Lower leg skin (tissue), 4 donors: ENCODE measurements at regions not wholly inside any gene's neighbourhood (a gene's known extent, or its start where the extent isn't known, plus 50 kb on each side); places are given as distances from the start of the nearest gene placed in this dataset.
A peak's percentile ranks its signal among the peaks of the same experiment; 100 is the strongest.

Experiments
- DNase-seq, 2 donors: peaks; one replicate each; pipeline ENCODE4 v3.0.0-alpha.2; 2019; ENCODE audit warnings: low spot score in 2 of 2
- H3K4me3 ChIP-seq: fragments of 200-600 bp; sonication (generic); 2 replicates; pipeline ENCODE4 v1.5.1; 2017; ENCODE audit warnings: mild to moderate bottlenecking, low read depth; ENCODE audit not compliant: poor library complexity, severe bottlenecking
- POLR2A ChIP-seq, 2 donors: fragments of 450-650 bp; IDR thresholded peaks; one replicate each; pipeline ENCODE4 v1.6.1; 2016 to 2017; ENCODE audit warnings: antibody characterized with exemption in 2 of 2, mild to moderate bottlenecking in 1 of 2, moderate library complexity in 1 of 2
- WGBS, 2 donors: methylation state at CpG; one replicate each; pipeline ENCODE4 v1.1.5; 2018; 5-methylcytosine and 5-hydroxymethylcytosine counted together
- intact Hi-C: fragments of 100-400 bp; cut with DNase I; formaldehyde crosslinking; loops from one replicate; pipeline ENCODE4 v1.15.0; 2023; ENCODE audit warnings: low total_unique reads
- TF ChIP-seq, protein P1 (sequence below), 3 donors: fragments of 450-650 bp; IDR thresholded peaks; one replicate each; pipeline ENCODE4 v1.5.1; 2016; ENCODE audit warnings: antibody characterized with exemption in 3 of 3, mild to moderate bottlenecking in 3 of 3, moderate library complexity in 2 of 3

DNA sequence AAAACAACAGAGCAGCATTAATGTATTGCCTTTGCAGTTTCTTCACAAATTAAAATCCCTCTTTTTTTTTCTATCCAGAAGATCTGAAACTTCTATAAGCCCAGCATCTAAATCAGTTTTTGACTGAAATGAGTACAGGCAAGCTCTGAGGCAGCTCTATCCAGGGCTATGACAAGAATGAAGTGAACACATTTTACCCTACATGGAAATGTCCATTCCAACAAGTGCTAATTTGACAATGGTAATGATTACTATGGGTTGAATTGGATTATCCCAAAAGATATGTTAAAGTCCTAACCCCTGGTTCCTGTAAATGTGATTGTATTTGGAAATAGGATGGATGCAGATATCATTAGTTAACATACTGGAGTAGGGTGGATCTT is 115.7 kb downstream of the RPL22L1 start:
- intact Hi-C loops = no loop called here
- TF ChIP-seq, protein P1, sequence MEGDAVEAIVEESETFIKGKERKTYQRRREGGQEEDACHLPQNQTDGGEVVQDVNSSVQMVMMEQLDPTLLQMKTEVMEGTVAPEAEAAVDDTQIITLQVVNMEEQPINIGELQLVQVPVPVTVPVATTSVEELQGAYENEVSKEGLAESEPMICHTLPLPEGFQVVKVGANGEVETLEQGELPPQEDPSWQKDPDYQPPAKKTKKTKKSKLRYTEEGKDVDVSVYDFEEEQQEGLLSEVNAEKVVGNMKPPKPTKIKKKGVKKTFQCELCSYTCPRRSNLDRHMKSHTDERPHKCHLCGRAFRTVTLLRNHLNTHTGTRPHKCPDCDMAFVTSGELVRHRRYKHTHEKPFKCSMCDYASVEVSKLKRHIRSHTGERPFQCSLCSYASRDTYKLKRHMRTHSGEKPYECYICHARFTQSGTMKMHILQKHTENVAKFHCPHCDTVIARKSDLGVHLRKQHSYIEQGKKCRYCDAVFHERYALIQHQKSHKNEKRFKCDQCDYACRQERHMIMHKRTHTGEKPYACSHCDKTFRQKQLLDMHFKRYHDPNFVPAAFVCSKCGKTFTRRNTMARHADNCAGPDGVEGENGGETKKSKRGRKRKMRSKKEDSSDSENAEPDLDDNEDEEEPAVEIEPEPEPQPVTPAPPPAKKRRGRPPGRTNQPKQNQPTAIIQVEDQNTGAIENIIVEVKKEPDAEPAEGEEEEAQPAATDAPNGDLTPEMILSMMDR (IDR thresholded peaks at IDR 0.05) = no peak
- no peak for TF ChIP-seq POLR2A (IDR thresholded peaks at IDR 0.05)
- H3K4me3 ChIP-seq = no peak overlapping the region
- no peak for DNase-seq

DNA sequence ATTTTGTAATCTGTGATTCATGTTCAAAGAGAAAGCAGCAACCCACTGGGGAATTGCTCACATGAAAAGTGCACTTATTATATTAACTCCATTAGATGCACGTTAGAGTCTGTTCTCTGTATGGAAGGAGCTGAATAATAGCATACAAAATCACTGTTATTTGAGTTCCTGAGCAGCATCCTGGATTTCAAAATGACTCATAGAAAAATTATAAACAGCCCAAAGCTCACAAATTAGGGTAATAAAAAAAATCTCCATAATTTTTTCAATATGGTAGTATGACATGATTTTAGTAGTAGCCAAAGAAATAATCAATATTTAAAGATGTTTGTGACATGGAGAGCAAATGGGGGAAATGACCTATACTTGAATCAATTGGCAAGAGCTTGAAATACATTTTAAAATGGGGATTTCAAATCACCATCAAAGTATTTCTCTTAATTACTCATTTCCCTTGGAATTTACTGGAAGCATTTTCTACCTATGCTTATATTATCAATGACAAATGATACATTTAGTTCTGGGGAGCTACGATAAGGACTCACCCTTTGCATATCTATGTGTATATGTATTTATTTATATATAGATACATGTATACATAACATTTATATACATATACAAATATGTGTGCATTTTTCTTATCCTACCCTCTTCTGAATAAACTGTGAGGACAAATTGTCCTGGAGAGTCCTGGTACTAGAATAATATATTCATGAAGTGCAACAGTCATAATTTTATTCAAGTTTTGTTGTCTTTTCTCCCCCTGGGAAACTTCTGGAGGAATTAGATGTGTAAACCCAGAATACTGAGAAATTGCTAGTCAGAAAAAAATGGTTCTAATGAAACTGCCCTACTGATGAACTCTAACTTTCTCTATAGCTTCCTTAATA is 116.3 kb downstream of the RPL22L1 start:
- TF ChIP-seq, protein P1 (IDR thresholded peaks at IDR 0.05) = no peak
- no peak for TF ChIP-seq POLR2A (IDR thresholded peaks at IDR 0.05)
- intact Hi-C loops = no loop called here
- 51 to 66% methylated on average over 2 of the region's 2 CpGs for WGBS, 2 donors
- H3K4me3 ChIP-seq = no peak overlapping the region
- no peak for DNase-seq

DNA sequence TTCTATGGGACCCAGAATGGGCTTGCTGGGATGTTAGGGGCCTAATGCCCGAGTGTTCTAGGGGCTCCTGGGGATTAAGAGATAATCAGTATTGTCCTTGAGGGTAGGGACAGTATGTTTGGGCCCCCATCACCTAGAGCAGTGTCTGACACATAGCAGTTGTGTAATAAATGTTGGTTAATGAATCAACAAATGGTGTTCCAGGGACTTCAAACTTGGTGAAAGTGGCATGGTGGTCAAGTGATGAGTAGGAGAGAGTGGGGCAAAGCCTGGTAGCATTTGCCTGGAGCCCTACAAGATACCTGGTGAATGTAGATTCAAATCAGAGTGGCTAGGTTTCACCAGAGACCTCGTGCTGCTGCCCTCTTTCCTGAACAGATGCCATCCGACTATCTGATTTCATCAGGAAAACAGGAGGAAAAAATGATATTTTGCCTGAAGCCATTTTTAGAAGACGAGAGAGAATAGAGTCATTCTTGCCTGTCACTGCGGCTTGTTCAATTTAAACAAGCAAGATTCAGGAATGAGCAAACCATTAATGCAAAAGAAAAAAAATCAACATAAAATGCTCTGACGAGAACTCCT is 117.3 kb downstream of the RPL22L1 start:
- DNase-seq = no peak
- TF ChIP-seq POLR2A (IDR thresholded peaks at IDR 0.05) = no peak
- TF ChIP-seq, protein P1 (IDR thresholded peaks at IDR 0.05) = no peak
- intact Hi-C loops = no loop called here
- 72 to 77% methylated on average over 6 of the region's 6 CpGs for WGBS, 2 donors
- H3K4me3 ChIP-seq = no peak overlapping the region

DNA sequence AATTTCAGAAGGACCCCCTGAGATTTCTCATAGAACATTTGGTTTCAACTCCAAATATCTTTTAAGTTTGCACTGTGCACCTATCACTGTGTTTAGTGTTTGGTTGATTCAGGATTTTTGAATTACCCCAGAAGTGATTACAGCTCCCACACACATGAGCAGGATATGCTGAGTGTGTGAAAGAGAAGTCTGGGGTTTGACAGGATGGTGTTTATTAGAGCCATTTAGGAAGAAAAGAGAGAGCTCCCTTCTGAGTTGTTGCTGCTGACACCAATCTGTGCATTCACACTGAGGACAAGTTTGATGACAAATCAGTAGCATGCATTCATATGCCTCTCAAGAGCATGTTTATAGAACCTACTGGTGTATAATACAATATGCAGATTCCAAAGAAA is 118.1 kb downstream of the RPL22L1 start:
- intact Hi-C loops = no loop called here
- no peak for TF ChIP-seq POLR2A (IDR thresholded peaks at IDR 0.05)
- TF ChIP-seq, protein P1 (IDR thresholded peaks at IDR 0.05) = no peak
- no peak overlapping the region for H3K4me3 ChIP-seq
- no peak for DNase-seq

DNA sequence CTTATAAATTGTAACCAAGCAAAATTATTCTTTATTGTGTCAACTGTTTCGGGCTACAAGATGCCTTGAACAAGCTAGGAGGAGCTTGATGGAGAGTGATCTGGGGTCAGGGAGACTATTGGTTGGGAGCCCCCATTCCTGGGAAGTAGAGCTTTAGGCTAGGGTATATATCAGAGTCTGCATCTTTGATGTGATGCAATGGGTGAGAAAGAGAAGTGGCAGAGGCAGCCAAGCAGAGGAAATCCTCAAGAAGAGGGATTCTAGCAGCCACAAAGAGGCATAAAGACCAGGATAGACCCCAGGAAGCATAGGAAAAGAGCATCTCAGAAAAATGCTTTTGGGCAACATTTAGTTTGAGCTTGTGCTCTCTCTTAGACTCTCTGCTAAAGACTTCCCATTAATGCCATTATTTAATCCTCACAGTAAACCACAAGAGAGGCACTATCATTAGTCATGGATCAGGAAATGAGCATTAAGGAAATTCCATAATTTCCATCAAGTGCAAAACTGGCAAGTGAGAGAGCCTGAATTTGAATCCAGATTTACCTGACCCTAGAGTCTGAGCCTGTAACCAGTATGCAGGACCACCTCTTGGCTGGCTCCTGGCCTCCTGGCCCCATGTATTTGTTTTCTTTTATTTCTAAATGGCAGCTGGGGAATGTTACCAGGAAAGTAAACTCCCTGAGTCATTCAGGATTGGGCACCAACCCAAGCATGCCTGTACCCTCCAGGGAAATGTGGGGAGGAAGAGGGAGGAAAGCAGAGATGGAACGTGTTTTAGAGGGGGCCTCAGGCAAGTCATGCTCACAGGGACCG is 118.7 kb downstream of the RPL22L1 start:
- WGBS, 2 donors = 28 to 38% methylated on average over 3 of the region's 3 CpGs

More for the DNA sequence above, 118.7 kb downstream of the RPL22L1 start:
- TF ChIP-seq, protein P1 (IDR thresholded peaks at IDR 0.05) = no peak
- no peak for TF ChIP-seq POLR2A (IDR thresholded peaks at IDR 0.05)
- intact Hi-C loops = no loop called here
- DNase-seq = peak; percentile 55 to 89
- no peak overlapping the region for H3K4me3 ChIP-seq
